K562 (cell line): ENCODE measurements at regions not wholly inside any gene's neighbourhood (a gene's known extent, or its start where the extent isn't known, plus 50 kb on each side); places are given as distances from the start of the nearest gene placed in this dataset.

Source experiments
- BACH1 ChIP-seq: fragments of 200-800 bp; sonication (Bioruptor generic); IDR thresholded peaks from 2 replicates; pipeline ENCODE4 v1.6.1; 2016; ENCODE audit warnings: missing genetic modification characterization, missing compliant biosample characterization
- CBX3 ChIP-seq, 2 experiments: IDR thresholded peaks; 1 replicate in 1 of 2; 2 replicates in 1 of 2; pipeline ENCODE4 v1.6.1; 2012; ENCODE audit warnings: inconsistent platforms in 2 of 2, low read length in 2 of 2, borderline replicate concordance in 1 of 2, control low read depth in 1 of 2
- CREM ChIP-seq: IDR thresholded peaks from 2 replicates; pipeline ENCODE4 v1.6.1; 2014; ENCODE audit warnings: antibody characterized with exemption, low read depth
- FIP1L1 ChIP-seq: fragments of 200-400 bp; formaldehyde crosslinking; IDR thresholded peaks from 2 replicates; pipeline ENCODE4 v1.6.1; 2018; ENCODE audit warnings: mild to moderate bottlenecking, low read depth, low read length; ENCODE audit not compliant: poor library complexity, severe bottlenecking
- GTF2A2 ChIP-seq: IDR thresholded peaks from 2 replicates; pipeline ENCODE4 v1.6.1; 2016; ENCODE audit warnings: mild to moderate bottlenecking, missing genetic modification characterization, missing compliant biosample characterization
- HBP1 ChIP-seq: fragments of 450-650 bp; formaldehyde crosslinking; IDR thresholded peaks from 2 replicates; pipeline ENCODE4 v1.4.0; 2022; ENCODE audit warnings: missing genetic modification characterization
- PBX2 ChIP-seq, 2 experiments: IDR thresholded peaks in 1 of 2; conservative IDR thresholded peaks in 1 of 2; 2 replicates each; pipeline ENCODE4 v1.6.1; 2016; ENCODE audit warnings: low read depth in 2 of 2, mild to moderate bottlenecking in 1 of 2, missing compliant biosample characterization in 1 of 2, missing genetic modification characterization in 1 of 2, moderate library complexity in 1 of 2
- PKNOX1 ChIP-seq: fragments of 450-650 bp; IDR thresholded peaks from 2 replicates; pipeline ENCODE4 v1.6.1; 2016
- POLR3A ChIP-seq: IDR thresholded peaks from 2 replicates; pipeline ENCODE4 v1.6.1; 2011; ENCODE audit warnings: borderline replicate concordance, mild to moderate bottlenecking, moderate library complexity; ENCODE audit not compliant: insufficient read length, insufficient read depth; ENCODE audit errors: extremely low read depth
- SLC30A9 ChIP-seq: fragments of 250-450 bp; sonication (Bioruptor Pico); IDR thresholded peaks from 2 replicates; pipeline ENCODE4 v1.8.0; 2022; ENCODE audit warnings: mild to moderate bottlenecking, moderate library complexity
- STAT5B ChIP-seq: fragments of 250-450 bp; sonication (Bioruptor Pico); IDR thresholded peaks from 2 replicates; pipeline ENCODE4 v1.8.0; 2021; ENCODE audit warnings: mild to moderate bottlenecking, inconsistent platforms
- TAL1 ChIP-seq: fragments of 450-650 bp; IDR thresholded peaks from 2 replicates; pipeline ENCODE4 v1.6.1; 2016; ENCODE audit warnings: mild to moderate bottlenecking
- U2AF2 ChIP-seq: fragments of 200-400 bp; formaldehyde crosslinking; optimal IDR thresholded peaks from 2 replicates; pipeline ENCODE3; 2017; ENCODE audit warnings: low read depth, mild to moderate bottlenecking, low read length
- ZNF12 ChIP-seq: sonication (generic); formaldehyde crosslinking; IDR thresholded peaks from 2 replicates; pipeline ENCODE4 v1.4.0; 2020; ENCODE audit warnings: mild to moderate bottlenecking, missing genetic modification reagents
- ZNF398 ChIP-seq: fragments of 250-450 bp; sonication (Bioruptor Pico); IDR thresholded peaks from 2 replicates; pipeline ENCODE4 v1.8.0; 2021; ENCODE audit warnings: moderate library complexity, mild to moderate bottlenecking, inconsistent platforms
- ZNF444 ChIP-seq: fragments of 250-450 bp; sonication (Bioruptor Pico); IDR thresholded peaks from 2 replicates; pipeline ENCODE4 v1.4.0; 2020; ENCODE audit warnings: mild to moderate bottlenecking, moderate library complexity
- ZNF584 ChIP-seq: fragments of 200-800 bp; sonication (Bioruptor generic); IDR thresholded peaks from 2 replicates; pipeline ENCODE4 v1.6.1; 2016; ENCODE audit warnings: low read depth, mild to moderate bottlenecking, missing genetic modification characterization, missing compliant biosample characterization
- ZNF707 ChIP-seq: fragments of 250-450 bp; sonication (Bioruptor Pico); conservative IDR thresholded peaks from 2 replicates; pipeline ENCODE4 v1.8.0; 2022; ENCODE audit warnings: inconsistent platforms, mild to moderate bottlenecking, moderate library complexity
- TF ChIP-seq, protein P1 (sequence below), 2 experiments: IDR thresholded peaks; 2 replicates each; pipeline ENCODE4 v1.6.1; 2012; ENCODE audit warnings: improper control_type of control experiment in 2 of 2, low read depth in 2 of 2, low read length in 2 of 2, borderline replicate concordance in 1 of 2

DNA sequence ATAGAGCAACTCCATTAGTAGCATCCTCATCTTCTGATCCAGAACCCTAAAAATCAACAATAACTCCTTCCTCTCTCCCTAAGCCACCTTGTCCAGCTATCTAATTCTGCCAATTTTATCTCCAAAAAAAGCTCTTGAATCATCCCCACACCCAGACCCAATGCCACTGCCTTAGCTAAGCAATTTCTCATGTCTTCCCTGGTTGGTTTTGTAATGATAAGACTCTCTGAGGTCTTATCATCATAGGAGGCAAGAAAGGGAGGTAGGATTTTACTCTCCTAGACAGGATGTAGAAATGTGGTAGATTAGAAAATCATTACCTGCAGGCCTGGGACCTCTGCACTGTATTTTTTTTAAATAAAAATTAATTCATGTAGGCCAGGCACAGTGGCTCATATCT is 283.5 kb upstream of the NEBL start (continued):
- TF ChIP-seq, protein P1, sequence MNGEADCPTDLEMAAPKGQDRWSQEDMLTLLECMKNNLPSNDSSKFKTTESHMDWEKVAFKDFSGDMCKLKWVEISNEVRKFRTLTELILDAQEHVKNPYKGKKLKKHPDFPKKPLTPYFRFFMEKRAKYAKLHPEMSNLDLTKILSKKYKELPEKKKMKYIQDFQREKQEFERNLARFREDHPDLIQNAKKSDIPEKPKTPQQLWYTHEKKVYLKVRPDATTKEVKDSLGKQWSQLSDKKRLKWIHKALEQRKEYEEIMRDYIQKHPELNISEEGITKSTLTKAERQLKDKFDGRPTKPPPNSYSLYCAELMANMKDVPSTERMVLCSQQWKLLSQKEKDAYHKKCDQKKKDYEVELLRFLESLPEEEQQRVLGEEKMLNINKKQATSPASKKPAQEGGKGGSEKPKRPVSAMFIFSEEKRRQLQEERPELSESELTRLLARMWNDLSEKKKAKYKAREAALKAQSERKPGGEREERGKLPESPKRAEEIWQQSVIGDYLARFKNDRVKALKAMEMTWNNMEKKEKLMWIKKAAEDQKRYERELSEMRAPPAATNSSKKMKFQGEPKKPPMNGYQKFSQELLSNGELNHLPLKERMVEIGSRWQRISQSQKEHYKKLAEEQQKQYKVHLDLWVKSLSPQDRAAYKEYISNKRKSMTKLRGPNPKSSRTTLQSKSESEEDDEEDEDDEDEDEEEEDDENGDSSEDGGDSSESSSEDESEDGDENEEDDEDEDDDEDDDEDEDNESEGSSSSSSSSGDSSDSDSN (IDR thresholded peaks at IDR 0.05; ENCODE audit: borderline replicate concordance in 1 of 2, low read depth in 2 of 2, low read length in 2 of 2) = no peak
- TF ChIP-seq SLC30A9 = no peak
- no peak for TF ChIP-seq FIP1L1
- TF ChIP-seq CREM = no peak
- TF ChIP-seq HBP1 (CRISPR knock-in tag) = no peak
- TF ChIP-seq ZNF584 = no peak
- peak; percentile 69; the same call in 1 of the 2 replicates for TF ChIP-seq TAL1
- TF ChIP-seq BACH1 (tag) = no peak
- no peak for TF ChIP-seq ZNF444 (CRISPR knock-in tag)
- TF ChIP-seq ZNF398 (CRISPR knock-in tag) = no peak
- TF ChIP-seq POLR3A = no peak
- TF ChIP-seq PKNOX1 = no peak
- TF ChIP-seq U2AF2 = no peak
- TF ChIP-seq GTF2A2 = no peak
- TF ChIP-seq ZNF707 (CRISPR knock-in tag) = no peak
- TF ChIP-seq STAT5B (CRISPR knock-in tag) = no peak
- TF ChIP-seq CBX3 (IDR thresholded peaks at IDR 0.05; ENCODE audit: borderline replicate concordance in 1 of 2, low read length in 2 of 2) = no peak
- TF ChIP-seq ZNF12 = no peak
- no peak for TF ChIP-seq PBX2 (CRISPR knock-in tag; IDR thresholded peaks at IDR 0.05; ENCODE audit: low read depth)
- TF ChIP-seq PBX2 (tag; conservative IDR thresholded peaks at IDR 0.05; ENCODE audit: low read depth) = no peak
